BLaER1 (cell line): ENCODE measurements at regions not wholly inside any gene's neighbourhood (a gene's known extent, or its start where the extent isn't known, plus 50 kb on each side); places are given as distances from the start of the nearest gene placed in this dataset.

ENCODE experiments used
- H3K27ac ChIP-seq: shearing (Covaris generic); formaldehyde crosslinking; 2 replicates; pipeline ENCODE4 v1.8.1; 2022
- H3K27me3 ChIP-seq: shearing (Covaris generic); formaldehyde crosslinking; 2 replicates; pipeline ENCODE4 v1.8.1; 2022
- H3K36me3 ChIP-seq: shearing (Covaris generic); formaldehyde crosslinking; 2 replicates; pipeline ENCODE4 v1.8.1; 2022
- H3K4me1 ChIP-seq: shearing (Covaris generic); formaldehyde crosslinking; 2 replicates; pipeline ENCODE4 v1.8.1; 2022
- H3K4me2 ChIP-seq: shearing (Covaris generic); formaldehyde crosslinking; 2 replicates; pipeline ENCODE4 v1.8.1; 2022
- H3K4me3 ChIP-seq: shearing (Covaris generic); formaldehyde crosslinking; 2 replicates; pipeline ENCODE4 v1.8.1; 2022
- H3K9ac ChIP-seq: shearing (Covaris generic); formaldehyde crosslinking; 2 replicates; pipeline ENCODE4 v1.8.1; 2022
- H3K9me3 ChIP-seq: shearing (Covaris generic); formaldehyde crosslinking; 2 replicates; pipeline ENCODE4 v1.8.1; 2022
- H4K20me1 ChIP-seq: shearing (Covaris generic); formaldehyde crosslinking; 2 replicates; pipeline ENCODE4 v1.8.1; 2022
- Cebpa-rat ChIP-seq: shearing (Covaris generic); IDR thresholded peaks from 2 replicates; pipeline ENCODE4 v1.8.1; 2022

- Histone ChIP-seq H3K27ac (peak overlapping the region; percentile 83), H3K27me3 (no peaks in the 10 kb centered on the region), H3K4me2 (peak overlapping the region; percentile 87), H3K4me3 (peak overlapping the region; percentile 60), H3K4me1 (peaks cover 78% of the 10 kb centered on the region), H3K9me3 (peaks cover 5% of the 10 kb centered on the region), H3K9ac (peak overlapping the region; percentile 72; the same call in 1 of the 2 replicates), H4K20me1 (no peaks in the 10 kb centered on the region), H3K36me3 (no peaks in the 10 kb centered on the region)
- TF ChIP-seq Cebpa-rat = peak; percentile 38; the same call in 1 of the 2 replicates
Measured at GRCh38 chr2:120578576-120579352, 156.9 kb upstream of the GLI2 start.

- Histone ChIP-seq H4K20me1 (no peaks in the 10 kb centered on the region), H3K9me3 (peaks cover 11% of the 10 kb centered on the region), H3K27ac (peak overlapping the region; percentile 83), H3K27me3 (no peaks in the 10 kb centered on the region), H3K4me1 (peaks cover 66% of the 10 kb centered on the region), H3K9ac (0 out of 2 replicates have a peak overlapping the region, but pooled peaks have one; percentile 5), H3K36me3 (no peaks in the 10 kb centered on the region), H3K4me3 (no peak overlapping the region), H3K4me2 (peak overlapping the region; percentile 87)
- no peak for TF ChIP-seq Cebpa-rat
Measured at GRCh38 chr2:120579916-120580685, 155.6 kb upstream of the GLI2 start.

GRCh38 chr2:120580709-120581108, 155.0 kb upstream of the GLI2 start:
- no peak for TF ChIP-seq Cebpa-rat
- Histone ChIP-seq H3K4me1 (peaks cover 66% of the 10 kb centered on the region), H3K36me3 (no peaks in the 10 kb centered on the region), H3K9ac (0 out of 2 replicates have a peak overlapping the region, but pooled peaks have one; percentile 5), H4K20me1 (no peaks in the 10 kb centered on the region), H3K27me3 (no peaks in the 10 kb centered on the region), H3K27ac (peak overlapping the region; percentile 83), H3K4me2 (peak overlapping the region; percentile 87), H3K4me3 (no peak overlapping the region), H3K9me3 (peaks cover 17% of the 10 kb centered on the region)

GRCh38 chr2:120583121-120583520, 152.5 kb upstream of the GLI2 start:
- no peaks in the 10 kb centered on the region for H4K20me1 ChIP-seq
- H3K36me3 ChIP-seq = no peaks in the 10 kb centered on the region
- H3K4me2 ChIP-seq = no peak overlapping the region
- no peak for TF ChIP-seq Cebpa-rat
- peaks cover 17% of the 10 kb centered on the region for H3K27me3 ChIP-seq
- no peak overlapping the region for H3K27ac ChIP-seq
- no peak overlapping the region for H3K9ac ChIP-seq
- peaks cover 66% of the 10 kb centered on the region for H3K4me1 ChIP-seq
- no peak overlapping the region for H3K4me3 ChIP-seq
- peaks cover 17% of the 10 kb centered on the region for H3K9me3 ChIP-seq

- no peak overlapping the region for H3K27ac ChIP-seq
- no peak overlapping the region for H3K9ac ChIP-seq
- no peaks in the 10 kb centered on the region for H3K36me3 ChIP-seq
- no peaks in the 10 kb centered on the region for H4K20me1 ChIP-seq
- no peak overlapping the region for H3K4me3 ChIP-seq
- H3K4me1 ChIP-seq = peaks cover 57% of the 10 kb centered on the region
- H3K27me3 ChIP-seq = peaks cover 26% of the 10 kb centered on the region
- no peak overlapping the region for H3K4me2 ChIP-seq
- TF ChIP-seq Cebpa-rat = no peak
- peaks cover 17% of the 10 kb centered on the region for H3K9me3 ChIP-seq
Measured at GRCh38 chr2:120583851-120584570, 151.7 kb upstream of the GLI2 start.

GRCh38 chr2:120586507-120587278, 149.0 kb upstream of the GLI2 start:
- H3K27me3 ChIP-seq = peaks cover 37% of the 10 kb centered on the region
- H4K20me1 ChIP-seq = no peaks in the 10 kb centered on the region
- peak overlapping the region; percentile 95 for H3K4me2 ChIP-seq
- H3K9me3 ChIP-seq = peaks cover 17% of the 10 kb centered on the region
- no peaks in the 10 kb centered on the region for H3K36me3 ChIP-seq
- H3K27ac ChIP-seq = peak overlapping the region; percentile 71
- H3K4me1 ChIP-seq = peaks cover 32% of the 10 kb centered on the region
- peak overlapping the region; percentile 69 for H3K9ac ChIP-seq
- no peak for TF ChIP-seq Cebpa-rat
- H3K4me3 ChIP-seq = peak overlapping the region; percentile 64

GRCh38 chr2:120587279-120587996, 148.2 kb upstream of the GLI2 start:
- peaks cover 32% of the 10 kb centered on the region for H3K4me1 ChIP-seq
- H3K9me3 ChIP-seq = peaks cover 17% of the 10 kb centered on the region
- H3K27ac ChIP-seq = peak overlapping the region; percentile 71
- H3K27me3 ChIP-seq = peaks cover 37% of the 10 kb centered on the region
- no peaks in the 10 kb centered on the region for H4K20me1 ChIP-seq
- H3K9ac ChIP-seq = peak overlapping the region; percentile 69
- no peak for TF ChIP-seq Cebpa-rat
- no peaks in the 10 kb centered on the region for H3K36me3 ChIP-seq
- H3K4me3 ChIP-seq = peak overlapping the region; percentile 64
- peak overlapping the region; percentile 95 for H3K4me2 ChIP-seq

- Histone ChIP-seq H3K9me3 (peaks cover 15% of the 10 kb centered on the region), H3K27ac (no peak overlapping the region), H3K9ac (no peak overlapping the region; the same call in 1 of the 2 replicates), H3K4me1 (peaks cover 32% of the 10 kb centered on the region), H3K4me2 (peak overlapping the region; percentile 95), H4K20me1 (no peaks in the 10 kb centered on the region), H3K27me3 (peaks cover 37% of the 10 kb centered on the region), H3K36me3 (no peaks in the 10 kb centered on the region), H3K4me3 (no peak overlapping the region; the same call in 1 of the 2 replicates)
- no peak for TF ChIP-seq Cebpa-rat
Measured at GRCh38 chr2:120587997-120588336, 147.7 kb upstream of the GLI2 start.
